HCT116 (cell line): ENCODE measurements at regions not wholly inside any gene's neighbourhood (a gene's known extent, or its start where the extent isn't known, plus 50 kb on each side); places are given as distances from the start of the nearest gene placed in this dataset.

Source experiments
- ATAC-seq: fragments of 200-7000 bp; cut with Tn5 transposase; 2 replicates; pipeline ENCODE4 v1.9.1; 2020; ENCODE audit warnings: mild to moderate bottlenecking, moderate library complexity
- BruUV-seq: library from RNA; stranded (reverse); fragments of 400-500 nt; replicated peaks from 2 replicates; lab custom pipeline; 2021; lab: Mats Ljungman, UMichigan
- CTCF ChIA-PET: fragments of 300-600 bp; sonication (Branson Sonifier 250); formaldehyde crosslinking; loops from one replicate; lab custom pipeline; 2021; ENCODE audit warnings: antibody characterized with exemption; lab: Charles Lee
- POLR2A ChIA-PET: fragments of 300-600, 350-600 bp; sonication (Branson Sonifier 250); formaldehyde crosslinking; loops from one replicate; lab custom pipeline; 2021; ENCODE audit warnings: antibody characterized with exemption; lab: Charles Lee
- RAD21 ChIA-PET, 2 experiments: fragments of 300-600 bp; sonication (Branson Sonifier 250); formaldehyde crosslinking; loops; one replicate each; lab custom pipeline; 2023; ENCODE audit warnings: low total read pairs in 2 of 2; ENCODE audit not compliant: uncharacterized antibody in 2 of 2, unreplicated experiment in 2 of 2, low non-redundant PET in 1 of 2; lab: Charles Lee
- DNase-seq: peaks from one replicate; pipeline ENCODE4 v3.0.0-alpha.2; 2010; ENCODE audit warnings: low read depth, low spot score
- H2AFZ ChIP-seq: fragments of 200-600 bp; shearing (Covaris generic), sonication (generic); 2 replicates; pipeline ENCODE4 v1.6.1; 2017; ENCODE audit warnings: low read depth, mixed run types, mixed read lengths, antibody characterized with exemption, low read length; ENCODE audit not compliant: poor library complexity, severe bottlenecking
- H3K27ac ChIP-seq: 2 replicates; pipeline ENCODE4 v1.5.1; 2012; ENCODE audit warnings: low read depth, low read length
- H3K27me3 ChIP-seq: fragments of 200-600 bp; sonication (generic); 2 replicates; pipeline ENCODE4 v1.6.1; 2016; ENCODE audit warnings: mixed run types, low read length, mixed read lengths; ENCODE audit not compliant: insufficient read depth
- H3K36me3 ChIP-seq, 2 experiments: fragments of 200-500 bp in 1 of 2; fragments of 200-600 bp in 1 of 2; sonication (Bioruptor generic) in 1 of 2; sonication (generic) in 1 of 2; 2 replicates each; pipeline versions ENCODE4 v1.5.1 to v1.6.1; 2014 to 2016; ENCODE audit warnings: low read length in 2 of 2, inconsistent platforms in 1 of 2, mixed read lengths in 1 of 2, mixed run types in 1 of 2; ENCODE audit not compliant: insufficient read depth in 2 of 2, control insufficient read depth in 1 of 2
- H3K4me1 ChIP-seq, 2 experiments: fragments of 200-600 bp in 1 of 2; sonication (generic) in 1 of 2; 2 replicates each; pipeline versions ENCODE4 v1.5.1 to v1.6.1; 2012 to 2017; ENCODE audit warnings: low read length in 2 of 2, inconsistent platforms in 1 of 2, mild to moderate bottlenecking in 1 of 2, mixed read lengths in 1 of 2, mixed run types in 1 of 2, moderate library complexity in 1 of 2; ENCODE audit not compliant: insufficient read depth in 2 of 2, control insufficient read depth in 1 of 2
- H3K4me2 ChIP-seq: fragments of 200-600 bp; sonication (generic); 2 replicates; pipeline ENCODE4 v1.6.1; 2017; ENCODE audit warnings: mixed run types, low read length, mixed read lengths
- H3K4me3 ChIP-seq, 2 experiments: fragments of 200-600 bp in 1 of 2; sonication (generic) in 1 of 2; replicated peaks in 1 of 2; 2 replicates each; pipeline ENCODE4 v1.5.1; 2011 to 2016; ENCODE audit warnings: low read length in 2 of 2, control low read depth in 1 of 2, low read depth in 1 of 2, mild to moderate bottlenecking in 1 of 2, mixed read lengths in 1 of 2, mixed run types in 1 of 2
- H3K79me2 ChIP-seq: fragments of 200-600 bp; sonication (generic); 2 replicates; pipeline ENCODE4 v1.6.1; 2017; ENCODE audit warnings: mild to moderate bottlenecking, mixed run types, low read length, moderate library complexity, mixed read lengths; ENCODE audit not compliant: insufficient read depth
- H3K9ac ChIP-seq: fragments of 200-600 bp; sonication (generic); 2 replicates; pipeline ENCODE4 v1.6.1; 2016; ENCODE audit warnings: low read length, mixed read lengths
- H3K9me2 ChIP-seq: fragments of 200-600 bp; sonication (generic), shearing (Covaris generic); 2 replicates; pipeline ENCODE4 v1.6.1; 2017; ENCODE audit warnings: mixed run types, mild to moderate bottlenecking, moderate library complexity; ENCODE audit not compliant: insufficient read depth
- H3K9me3 ChIP-seq, 2 experiments: fragments of 200-500 bp in 1 of 2; fragments of 200-600 bp in 1 of 2; sonication (Bioruptor generic) in 1 of 2; sonication (generic) in 1 of 2; 2 replicates each; pipeline ENCODE4 v1.6.1; 2014 to 2017; ENCODE audit warnings: low read length in 2 of 2, mixed read lengths in 2 of 2, inconsistent platforms in 1 of 2, low read depth in 1 of 2, mild to moderate bottlenecking in 1 of 2, mixed run types in 1 of 2, moderate library complexity in 1 of 2; ENCODE audit not compliant: control insufficient read depth in 1 of 2, insufficient read depth in 1 of 2
- H4K20me1 ChIP-seq: fragments of 200-600 bp; sonication (generic), shearing (Covaris generic); 2 replicates; pipeline ENCODE4 v1.6.1; 2017; ENCODE audit warnings: mixed run types, mild to moderate bottlenecking, moderate library complexity; ENCODE audit not compliant: insufficient read depth
- CBX3 ChIP-seq: IDR thresholded peaks from 2 replicates; pipeline ENCODE4 v1.6.1; 2012; ENCODE audit warnings: low read depth
- CTCF ChIP-seq, 3 experiments: fragments of 200-600 bp in 1 of 3; sonication (generic) in 1 of 3; IDR thresholded peaks in 2 of 3; conservative IDR thresholded peaks in 1 of 3; 2 replicates each; pipeline ENCODE4 v1.5.1; 2012 to 2017; ENCODE audit warnings: low read depth in 2 of 3, low read length in 2 of 3, antibody characterized with exemption in 1 of 3, borderline replicate concordance in 1 of 3, control low read depth in 1 of 3, mild to moderate bottlenecking in 1 of 3, mixed read lengths in 1 of 3, mixed run types in 1 of 3, moderate library complexity in 1 of 3; ENCODE audit not compliant: insufficient read depth in 1 of 3
- ELF1 ChIP-seq: IDR thresholded peaks from 2 replicates; pipeline ENCODE4 v1.6.1; 2012; ENCODE audit warnings: low read depth, borderline replicate concordance
- EZH2 ChIP-seq: fragments of 200-600 bp; sonication (generic); IDR thresholded peaks from 2 replicates; pipeline ENCODE4 v1.6.1; 2017; ENCODE audit warnings: antibody characterized with exemption, mixed run types
- POLR2A ChIP-seq: IDR thresholded peaks from 2 replicates; pipeline ENCODE4 v1.7.0; 2011; ENCODE audit warnings: borderline replicate concordance; ENCODE audit not compliant: insufficient read depth, insufficient read length; ENCODE audit errors: extremely low read depth
- REST ChIP-seq: IDR thresholded peaks from 2 replicates; pipeline ENCODE4 v1.6.1; 2012; ENCODE audit warnings: low read depth
- SRF ChIP-seq: IDR thresholded peaks from 2 replicates; pipeline ENCODE4 v1.6.1; 2012; ENCODE audit warnings: low read depth
- TCF7L2 ChIP-seq: IDR thresholded peaks from 2 replicates; pipeline ENCODE4 v1.7.0; 2011; ENCODE audit warnings: borderline replicate concordance, inconsistent platforms; ENCODE audit not compliant: insufficient read depth, insufficient read length; ENCODE audit errors: extremely low read depth
- YY1 ChIP-seq: IDR thresholded peaks from 2 replicates; pipeline ENCODE4 v1.6.1; 2011; ENCODE audit warnings: low read length, low read depth, moderate library complexity, mild to moderate bottlenecking; ENCODE audit not compliant: insufficient replicate concordance; ENCODE audit errors: extremely low read depth
- intact Hi-C: fragments of 100-400 bp; cut with micrococcal nuclease; formaldehyde crosslinking; loops from 2 replicates; pipeline ENCODE4 v1.10.0; 2022

GRCh38 chr2:221073326-221074049, 498.6 kb downstream of the EPHA4 start:
- H3K27me3 ChIP-seq = no peaks in the 10 kb centered on the region
- TF ChIP-seq ELF1 (no peak), TCF7L2 (no peak), SRF (no peak), CBX3 (no peak), EZH2 (no peak), POLR2A (no peak), REST (no peak), CTCF (IDR thresholded peaks at IDR 0.05 in 2 of 3, conservative IDR thresholded peaks at IDR 0.05 in 1 of 3; ENCODE audit: borderline replicate concordance in 1 of 3, insufficient read depth in 1 of 3, low read depth in 2 of 3, low read length in 2 of 3) (no peak), YY1 (no peak)
- TF ChIP-seq, all 23 proteins: peak for 0
- Histone ChIP-seq H3K36me3 (no peaks in the 10 kb centered on the region), H3K4me3 (no peak overlapping the region), H3K79me2 (no peaks in the 10 kb centered on the region), H3K9me2 (no peaks in the 10 kb centered on the region), H3K27ac (no peak overlapping the region), H4K20me1 (no peaks in the 10 kb centered on the region), H2AFZ (no peak overlapping the region), H3K9ac (no peak overlapping the region), H3K4me2 (no peak overlapping the region), H3K4me1 (no peaks in the 10 kb centered on the region), H3K9me3 (no peaks in the 10 kb centered on the region)
- CTCF ChIA-PET = no interaction called here
- RAD21 ChIA-PET = no interaction called here
- intact Hi-C loops = no loop called here
- no peak for ATAC-seq
- DNase-seq = no peak
- POLR2A ChIA-PET = no interaction called here
- BruUV-seq = no TSS peak
